ENCODE measurements at regions not wholly inside any gene's neighbourhood (a gene's known extent, or its start where the extent isn't known, plus 50 kb on each side); places are given as distances from the start of the nearest gene placed in this dataset.

DNA sequence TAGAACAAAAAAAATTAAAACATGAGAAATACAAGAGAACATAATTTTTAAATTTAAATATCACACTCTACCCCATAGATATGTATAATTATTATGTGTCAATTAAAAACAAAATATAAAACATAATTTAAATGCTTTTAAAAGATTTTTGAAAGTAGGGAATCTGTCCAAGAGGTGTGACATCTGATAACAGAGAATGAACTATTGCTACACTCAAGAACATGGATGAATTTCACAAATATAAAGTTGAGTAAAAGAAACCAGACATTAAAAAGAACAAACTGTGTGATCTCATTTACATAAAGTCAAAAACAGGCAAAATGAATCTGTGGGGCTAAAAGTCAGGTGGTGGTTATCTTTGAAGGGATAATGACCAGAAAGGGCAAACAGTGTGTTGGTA is 106.5 kb upstream of the COL21A1 start:
- H3K79me2 ChIP-seq = no peaks in the 10 kb centered on the region
- H3K36me3 ChIP-seq (ENCODE audit: control insufficient read depth, insufficient read depth, low read length) = no peaks in the 10 kb centered on the region
- H3K27ac ChIP-seq = no peak overlapping the region
- H3K4me1 ChIP-seq = peaks cover 7% of the 10 kb centered on the region
- H3K9ac ChIP-seq = no peak overlapping the region
- TF ChIP-seq, protein P1, sequence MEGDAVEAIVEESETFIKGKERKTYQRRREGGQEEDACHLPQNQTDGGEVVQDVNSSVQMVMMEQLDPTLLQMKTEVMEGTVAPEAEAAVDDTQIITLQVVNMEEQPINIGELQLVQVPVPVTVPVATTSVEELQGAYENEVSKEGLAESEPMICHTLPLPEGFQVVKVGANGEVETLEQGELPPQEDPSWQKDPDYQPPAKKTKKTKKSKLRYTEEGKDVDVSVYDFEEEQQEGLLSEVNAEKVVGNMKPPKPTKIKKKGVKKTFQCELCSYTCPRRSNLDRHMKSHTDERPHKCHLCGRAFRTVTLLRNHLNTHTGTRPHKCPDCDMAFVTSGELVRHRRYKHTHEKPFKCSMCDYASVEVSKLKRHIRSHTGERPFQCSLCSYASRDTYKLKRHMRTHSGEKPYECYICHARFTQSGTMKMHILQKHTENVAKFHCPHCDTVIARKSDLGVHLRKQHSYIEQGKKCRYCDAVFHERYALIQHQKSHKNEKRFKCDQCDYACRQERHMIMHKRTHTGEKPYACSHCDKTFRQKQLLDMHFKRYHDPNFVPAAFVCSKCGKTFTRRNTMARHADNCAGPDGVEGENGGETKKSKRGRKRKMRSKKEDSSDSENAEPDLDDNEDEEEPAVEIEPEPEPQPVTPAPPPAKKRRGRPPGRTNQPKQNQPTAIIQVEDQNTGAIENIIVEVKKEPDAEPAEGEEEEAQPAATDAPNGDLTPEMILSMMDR (IDR thresholded peaks at IDR 0.05) = no peak
- H3K4me3 ChIP-seq (ENCODE audit: low read depth, low read length) = no peak overlapping the region
- no peak overlapping the region for H3K4me2 ChIP-seq (ENCODE audit: low read length)
- no peaks in the 10 kb centered on the region for H3K27me3 ChIP-seq (ENCODE audit: control insufficient read depth, insufficient read depth, low read length)
- H3K9me3 ChIP-seq (ENCODE audit: control insufficient read depth, low read length) = no peaks in the 10 kb centered on the region
- no peak overlapping the region for H2AFZ ChIP-seq

DNA sequence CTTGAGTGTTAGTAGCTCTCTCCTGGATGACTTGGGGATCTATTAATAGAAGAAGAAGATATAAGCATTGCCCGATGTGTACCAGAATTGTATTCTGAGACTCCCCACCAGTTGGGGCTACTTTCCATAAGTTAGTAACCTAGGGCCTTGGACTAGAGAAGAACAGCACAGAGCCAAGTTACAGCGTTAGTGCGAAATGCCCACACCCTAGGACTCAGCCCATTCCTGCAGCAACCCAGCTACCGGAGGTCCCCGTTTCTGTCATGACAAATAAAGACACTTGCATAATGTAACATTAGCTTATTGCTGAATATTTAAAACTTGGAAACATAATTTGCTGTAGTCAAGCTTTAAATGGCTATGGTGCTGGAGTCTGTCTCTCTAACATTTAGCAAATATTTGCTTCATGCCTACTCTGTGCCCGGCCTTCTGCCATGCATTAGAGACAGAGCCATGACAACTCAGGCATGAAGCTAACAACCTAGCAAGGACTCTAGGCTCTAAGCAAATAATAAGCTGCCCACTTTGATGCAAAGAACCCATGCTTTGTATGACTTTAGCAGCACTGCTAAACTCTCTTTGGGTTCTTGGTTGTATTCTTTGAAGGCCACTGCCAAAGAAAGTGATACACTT is 103.4 kb upstream of the COL21A1 start:
- TF ChIP-seq, protein P1 (IDR thresholded peaks at IDR 0.05) = no peak
- Histone ChIP-seq H3K79me2 (no peaks in the 10 kb centered on the region), H3K4me3 (ENCODE audit: low read depth, low read length) (no peak overlapping the region), H3K27ac (no peak overlapping the region), H3K4me2 (ENCODE audit: low read length) (no peak overlapping the region), H3K27me3 (ENCODE audit: control insufficient read depth, insufficient read depth, low read length) (no peaks in the 10 kb centered on the region), H3K9ac (no peak overlapping the region), H3K9me3 (ENCODE audit: control insufficient read depth, low read length) (no peaks in the 10 kb centered on the region), H3K36me3 (ENCODE audit: control insufficient read depth, insufficient read depth, low read length) (no peaks in the 10 kb centered on the region), H2AFZ (no peak overlapping the region), H3K4me1 (no peaks in the 10 kb centered on the region)

DNA sequence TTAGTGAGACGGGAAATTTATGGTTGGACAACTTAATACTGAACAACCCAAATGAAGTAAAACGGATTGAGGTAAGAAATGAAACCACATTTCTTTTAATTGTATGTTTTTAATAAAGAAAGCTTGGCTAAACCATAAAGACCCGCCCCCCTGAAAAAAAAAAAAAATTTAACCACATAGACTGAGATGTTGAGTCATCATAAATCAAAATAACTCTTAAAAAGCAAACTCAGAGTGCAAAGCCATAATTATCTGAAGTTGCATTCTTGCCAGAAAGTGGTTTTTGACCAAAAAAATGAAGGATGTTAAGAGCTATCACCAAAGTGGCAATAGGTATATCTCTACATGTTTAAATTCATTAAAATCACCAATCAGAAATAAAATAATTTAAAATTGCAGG is 101.8 kb upstream of the COL21A1 start:
- no peaks in the 10 kb centered on the region for H3K27me3 ChIP-seq (ENCODE audit: control insufficient read depth, insufficient read depth, low read length)
- no peaks in the 10 kb centered on the region for H3K4me1 ChIP-seq
- no peak overlapping the region for H3K9ac ChIP-seq
- no peak overlapping the region for H3K4me2 ChIP-seq (ENCODE audit: low read length)
- H2AFZ ChIP-seq = no peak overlapping the region
- no peak overlapping the region for H3K4me3 ChIP-seq (ENCODE audit: low read depth, low read length)
- H3K36me3 ChIP-seq (ENCODE audit: control insufficient read depth, insufficient read depth, low read length) = no peaks in the 10 kb centered on the region
- H3K27ac ChIP-seq = no peak overlapping the region
- no peaks in the 10 kb centered on the region for H3K9me3 ChIP-seq (ENCODE audit: control insufficient read depth, low read length)
- no peaks in the 10 kb centered on the region for H3K79me2 ChIP-seq
- TF ChIP-seq, protein P1 (IDR thresholded peaks at IDR 0.05) = no peak

DNA sequence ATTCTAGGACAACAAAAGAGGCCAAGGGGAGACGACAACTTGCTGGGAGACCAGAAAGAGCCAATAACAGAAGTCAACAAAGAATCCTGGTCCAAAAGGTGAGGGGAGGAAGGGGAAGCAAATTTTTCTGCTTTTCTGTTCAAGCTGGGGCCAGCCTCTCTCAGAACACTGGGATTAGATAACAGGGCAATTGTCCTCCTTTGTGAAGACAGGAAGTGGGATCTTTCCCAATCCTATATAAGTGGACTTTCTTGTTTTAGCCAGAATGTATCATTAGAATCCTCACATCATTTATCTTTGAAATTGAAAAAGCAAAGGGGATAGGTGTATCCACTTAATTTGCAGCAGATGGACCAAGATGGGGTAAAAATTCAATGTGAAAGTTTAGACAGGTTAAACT is 101.2 kb upstream of the COL21A1 start:
- no peak overlapping the region for H3K9ac ChIP-seq
- H2AFZ ChIP-seq = no peak overlapping the region
- H3K9me3 ChIP-seq (ENCODE audit: control insufficient read depth, low read length) = no peaks in the 10 kb centered on the region
- H3K27me3 ChIP-seq (ENCODE audit: control insufficient read depth, insufficient read depth, low read length) = no peaks in the 10 kb centered on the region
- no peak overlapping the region for H3K4me2 ChIP-seq (ENCODE audit: low read length)
- no peaks in the 10 kb centered on the region for H3K4me1 ChIP-seq
- TF ChIP-seq, protein P1 (IDR thresholded peaks at IDR 0.05) = no peak
- no peak overlapping the region for H3K27ac ChIP-seq
- H3K36me3 ChIP-seq (ENCODE audit: control insufficient read depth, insufficient read depth, low read length) = no peaks in the 10 kb centered on the region
- H3K4me3 ChIP-seq (ENCODE audit: low read depth, low read length) = no peak overlapping the region
- H3K79me2 ChIP-seq = no peaks in the 10 kb centered on the region

DNA sequence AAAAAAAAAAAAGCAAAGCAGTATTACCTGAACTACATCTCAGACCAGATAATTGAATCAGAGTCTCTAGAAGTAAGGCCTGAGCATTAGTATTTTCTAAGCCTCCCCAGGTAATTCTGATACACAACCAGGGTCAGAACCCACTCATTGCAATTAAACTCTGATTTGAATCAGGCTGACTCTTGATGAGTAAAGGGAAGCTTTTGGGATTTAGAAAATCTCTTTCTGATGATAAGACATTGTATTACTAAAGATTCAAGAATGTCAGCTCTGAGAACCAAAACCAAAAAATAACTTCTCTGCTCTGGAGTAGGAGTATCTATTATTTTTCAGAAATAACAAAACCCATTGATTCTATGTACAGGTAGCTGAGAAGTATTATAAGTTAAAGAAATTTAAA is 100.1 kb upstream of the COL21A1 start:
- Histone ChIP-seq H3K4me3 (ENCODE audit: low read depth, low read length) (no peak overlapping the region), H3K36me3 (ENCODE audit: control insufficient read depth, insufficient read depth, low read length) (no peaks in the 10 kb centered on the region), H3K27ac (no peak overlapping the region), H3K4me2 (ENCODE audit: low read length) (no peak overlapping the region), H3K79me2 (no peaks in the 10 kb centered on the region), H2AFZ (no peak overlapping the region), H3K4me1 (no peaks in the 10 kb centered on the region), H3K27me3 (ENCODE audit: control insufficient read depth, insufficient read depth, low read length) (no peaks in the 10 kb centered on the region), H3K9me3 (ENCODE audit: control insufficient read depth, low read length) (no peaks in the 10 kb centered on the region), H3K9ac (no peak overlapping the region)
- TF ChIP-seq, protein P1 (IDR thresholded peaks at IDR 0.05) = no peak
